ENCODE measurements at regions not wholly inside any gene's neighbourhood (a gene's known extent, or its start where the extent isn't known, plus 50 kb on each side); places are given as distances from the start of the nearest gene placed in this dataset.

DNA sequence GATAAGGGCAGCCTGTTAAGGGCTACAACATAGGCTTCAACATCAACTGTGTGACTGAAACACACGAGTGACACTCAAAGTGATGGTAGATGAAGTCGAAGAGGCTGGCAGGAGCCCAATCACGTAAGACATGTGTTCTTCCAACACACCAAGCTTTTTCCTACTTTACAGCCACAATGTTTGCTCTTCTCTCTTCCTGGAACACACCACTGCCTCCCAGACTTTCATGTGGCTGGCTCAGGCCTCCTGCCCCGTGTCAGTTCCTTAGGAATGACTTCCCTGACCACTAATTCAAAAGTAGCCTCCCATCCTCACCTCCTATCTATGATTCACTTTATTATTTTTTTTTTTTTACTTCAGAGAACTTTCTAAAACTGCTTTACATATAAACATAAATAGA is 209.2 kb downstream of the GPAM start:
- no peak for DNase-seq (ENCODE audit: low spot score)

- no peak for DNase-seq (ENCODE audit: low spot score)
These were observed 207.0 kb downstream of the GPAM start for GRCh38 chr10:111976557-111976956.

- no peak for DNase-seq (ENCODE audit: low spot score)
These were observed 199.5 kb downstream of the GPAM start for GRCh38 chr10:111984057-111984456.

GRCh38 chr10:111986079-111986478 is 197.5 kb downstream of the GPAM start:
- no peak for DNase-seq (ENCODE audit: low spot score)

DNA sequence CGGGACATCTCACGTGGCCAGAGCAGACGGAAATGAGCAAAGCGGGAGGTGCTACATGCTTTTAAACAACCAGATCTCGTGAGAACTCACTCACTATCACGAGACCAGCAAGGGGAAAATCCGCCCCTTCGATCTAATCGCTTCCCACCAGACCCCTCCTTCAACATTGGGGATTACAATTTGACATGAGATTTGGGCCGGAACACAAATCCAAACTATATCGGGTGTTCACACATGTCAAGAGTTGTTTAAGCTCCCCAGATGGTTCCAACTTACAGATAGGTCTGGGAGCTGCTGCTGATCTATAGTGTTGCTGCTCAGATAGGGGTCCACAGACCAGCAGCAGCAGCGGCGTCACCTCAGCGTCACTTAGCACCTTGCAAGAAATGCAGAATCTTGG is 194.9 kb downstream of the GPAM start:
- DNase-seq (ENCODE audit: low spot score) = no peak

DNA sequence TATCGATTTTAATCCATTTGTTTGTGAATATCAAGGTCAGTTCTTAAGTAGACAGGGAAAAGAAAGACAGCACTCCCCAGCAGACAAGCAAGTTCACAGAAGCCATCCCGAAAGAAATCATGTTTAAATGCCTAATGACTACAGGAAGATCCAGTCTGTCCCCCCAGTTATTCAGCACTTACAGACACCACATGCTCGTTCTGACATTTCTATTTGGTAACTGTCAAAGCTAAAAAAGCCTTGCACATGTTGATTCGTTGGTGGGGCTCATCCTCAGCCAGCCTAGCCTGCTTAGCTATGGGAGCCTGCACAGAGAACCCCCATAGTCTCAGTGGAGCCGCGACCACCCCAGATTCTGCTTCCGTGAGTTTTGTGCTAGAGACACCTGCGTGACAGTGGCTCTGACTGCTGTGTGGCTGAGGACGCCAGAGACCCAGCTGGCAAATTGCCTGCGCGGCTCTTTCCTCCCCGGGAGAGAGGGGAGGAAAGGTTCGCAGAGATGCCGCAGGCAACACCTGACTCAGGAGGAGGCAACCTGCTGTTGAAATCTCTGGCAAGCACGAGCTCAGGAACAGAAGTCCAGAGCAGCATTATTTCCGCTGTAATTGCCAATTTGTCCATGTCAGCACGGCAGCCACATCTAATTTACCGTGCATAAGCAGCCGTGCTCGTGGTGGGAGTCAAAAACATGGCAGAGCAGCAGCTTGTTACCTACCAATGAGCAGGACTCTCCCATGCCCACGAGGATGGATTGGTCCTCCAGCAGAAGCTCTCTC is 194.2 kb downstream of the GPAM start:
- peak; percentile 76 for DNase-seq (ENCODE audit: low spot score)

DNA sequence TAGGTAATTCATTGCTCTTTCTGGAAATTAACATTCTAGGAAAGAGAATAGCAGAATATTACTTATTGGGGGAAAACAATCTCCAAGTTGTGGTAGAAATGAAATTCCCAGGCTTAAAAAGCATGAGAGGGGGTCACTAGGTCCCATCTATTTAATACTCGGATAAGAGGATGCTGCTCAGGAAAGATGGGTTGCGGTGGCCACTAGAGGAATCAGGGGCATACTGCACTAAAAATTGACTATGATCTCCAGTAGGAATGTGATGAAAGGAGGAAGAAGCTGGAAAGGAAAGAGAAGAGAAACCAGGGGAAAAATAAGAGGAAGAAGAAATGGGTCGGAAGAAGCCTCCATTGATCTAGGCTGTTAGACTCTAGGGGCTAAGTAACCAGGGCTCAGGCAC is 192.8 kb downstream of the GPAM start:
- DNase-seq (ENCODE audit: low spot score) = peak; percentile 59

- no peak for DNase-seq (ENCODE audit: low spot score)
These were observed 190.2 kb downstream of the GPAM start for GRCh38 chr10:111993321-111993720.

- DNase-seq (ENCODE audit: low spot score) = no peak
These were observed 189.6 kb downstream of the GPAM start for GRCh38 chr10:111993872-111994426.

GRCh38 chr10:111996103-111996502 is 187.5 kb downstream of the GPAM start:
- no peak for DNase-seq (ENCODE audit: low spot score)

DNA sequence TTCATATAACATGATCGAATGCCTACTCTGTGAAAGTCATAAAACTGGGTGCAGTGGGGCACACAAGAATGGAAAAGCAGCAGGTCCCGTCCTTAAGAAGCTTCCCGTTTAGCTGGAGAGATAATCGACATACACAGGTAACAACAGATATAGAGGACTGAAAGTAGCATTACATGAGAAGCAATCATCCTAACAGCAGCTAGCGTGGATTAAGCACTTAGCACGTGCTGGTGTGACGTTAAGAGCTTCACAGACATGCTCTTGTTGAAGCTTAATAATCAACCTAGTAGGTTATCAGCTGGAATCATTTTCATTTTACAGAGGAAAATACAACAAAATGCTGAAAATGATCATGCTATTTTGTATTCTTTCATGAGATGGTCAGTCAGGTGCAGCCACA is 184.8 kb downstream of the GPAM start:
- no peak for DNase-seq (ENCODE audit: low spot score)

GRCh38 chr10:111999205-111999914 is 184.2 kb downstream of the GPAM start:
- DNase-seq (ENCODE audit: low spot score) = no peak

- no peak for DNase-seq (ENCODE audit: low spot score)
These were observed 183.7 kb downstream of the GPAM start for GRCh38 chr10:111999915-112000302.

DNA sequence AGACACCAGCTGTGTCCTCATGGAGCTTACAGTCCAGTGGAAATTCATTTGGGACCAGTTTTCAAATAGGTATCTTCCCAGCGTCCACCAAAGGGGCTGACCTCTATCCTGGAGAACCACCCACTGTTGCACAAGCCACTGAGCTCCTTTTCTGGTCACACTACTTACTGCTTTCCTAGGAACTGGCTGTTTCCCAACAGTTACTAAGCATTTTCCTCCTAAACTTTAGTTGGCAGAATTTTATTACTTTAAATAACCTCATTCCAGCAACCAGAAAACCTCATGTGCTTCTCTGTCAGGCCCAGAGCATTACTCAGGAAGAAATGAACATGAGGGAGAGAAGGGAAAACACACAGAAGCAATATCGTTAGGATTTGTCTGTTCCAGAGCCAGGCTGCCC is 183.1 kb downstream of the GPAM start:
- no peak for DNase-seq (ENCODE audit: low spot score)

DNA sequence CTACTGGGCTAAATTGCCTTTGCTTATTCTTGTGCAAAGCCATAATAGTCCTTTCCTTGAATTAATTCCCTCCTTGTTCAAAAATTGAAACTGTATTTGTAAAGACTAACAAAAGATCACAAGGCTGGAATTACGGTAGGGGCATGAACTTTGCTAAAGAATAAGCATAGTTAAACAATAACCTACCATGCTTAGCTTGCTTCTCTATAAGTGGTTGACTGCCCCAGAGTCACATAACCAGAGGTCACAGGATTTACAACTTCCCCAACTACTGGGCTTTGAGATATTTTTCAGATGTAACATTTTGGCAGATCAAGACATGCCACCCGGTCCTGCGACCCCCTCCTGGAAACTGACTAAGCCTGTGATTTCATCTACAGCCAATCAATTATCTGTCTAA is 181.4 kb downstream of the GPAM start:
- DNase-seq (ENCODE audit: low spot score) = no peak

GRCh38 chr10:112004075-112004474 is 179.5 kb downstream of the GPAM start:
- DNase-seq (ENCODE audit: low spot score) = no peak

- no peak for DNase-seq (ENCODE audit: low spot score)
These were observed 178.5 kb downstream of the GPAM start for GRCh38 chr10:112005044-112005443.

DNA sequence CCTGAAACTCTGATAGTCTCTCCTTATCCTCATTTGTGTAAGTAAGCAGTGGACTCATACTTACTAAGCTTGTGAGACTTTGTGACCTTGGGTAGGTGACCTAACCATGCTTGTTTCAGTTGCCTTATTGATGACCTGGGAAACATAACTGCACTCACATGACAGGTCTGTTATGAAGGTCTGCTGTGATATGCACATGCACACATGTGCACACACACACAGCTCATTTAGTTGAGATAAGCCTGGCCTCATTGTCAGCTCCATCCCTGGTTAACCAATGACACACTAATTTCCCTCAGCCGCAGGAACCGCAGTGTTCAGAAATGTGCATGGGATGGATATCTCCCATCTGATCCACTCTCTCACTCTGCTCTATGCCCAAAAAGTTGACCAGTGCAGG is 177.2 kb downstream of the GPAM start:
- no peak for DNase-seq (ENCODE audit: low spot score)

DNA sequence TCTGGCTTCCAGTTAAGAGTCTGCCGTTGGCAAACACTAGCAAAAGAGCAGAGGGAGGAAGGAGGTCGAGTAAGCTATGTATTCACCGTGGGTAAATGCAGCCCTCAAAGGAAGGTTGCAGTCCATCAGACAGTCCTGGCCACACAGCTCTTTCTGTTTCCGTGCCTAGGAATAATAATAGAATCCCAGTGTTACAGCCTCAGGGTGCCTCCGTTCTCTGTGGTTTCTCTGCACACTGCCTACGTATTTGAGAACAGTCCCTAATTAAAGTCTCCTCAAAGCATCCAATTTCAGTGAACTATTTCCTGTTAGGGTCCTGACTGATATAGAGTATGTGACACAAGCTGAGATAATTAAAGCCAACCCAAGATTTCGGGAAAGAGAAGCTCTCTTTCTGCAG is 176.7 kb downstream of the GPAM start:
- no peak for DNase-seq (ENCODE audit: low spot score)

- DNase-seq (ENCODE audit: low spot score) = peak; percentile 13
These were observed 161.4 kb downstream of the GPAM start for GRCh38 chr10:112022196-112022595.

- DNase-seq (ENCODE audit: low spot score) = no peak
These were observed 159.5 kb downstream of the GPAM start for GRCh38 chr10:112024079-112024478.

GRCh38 chr10:112025228-112025627 is 158.3 kb downstream of the GPAM start:
- DNase-seq (ENCODE audit: low spot score) = no peak

- no peak for DNase-seq (ENCODE audit: low spot score)
These were observed 157.1 kb downstream of the GPAM start for GRCh38 chr10:112026438-112026837.
